B cell (primary cell): ENCODE measurements at regions not wholly inside any gene's neighbourhood (a gene's known extent, or its start where the extent isn't known, plus 50 kb on each side); places are given as distances from the start of the nearest gene placed in this dataset.

Experiments used
- ATAC-seq: fragments of 200-7000 bp; cut with Tn5 transposase; one replicate; pipeline ENCODE4 v1.10.0; 2021; ENCODE audit warnings: low read depth, mild to moderate bottlenecking, moderate number of reproducible peaks, moderate library complexity
- CTCF ChIA-PET: fragments of 350-600 bp; sonication (Branson Sonifier 250); formaldehyde crosslinking; loops from one replicate; lab custom pipeline; 2021; ENCODE audit warnings: antibody characterized with exemption, inconsistent platforms; lab: Charles Lee
- POLR2A ChIA-PET: fragments of 350-600 bp; sonication (Branson Sonifier 250); formaldehyde crosslinking; loops from one replicate; lab custom pipeline; 2021; ENCODE audit warnings: antibody characterized with exemption; lab: Charles Lee
- DNase-seq: peaks from one replicate; pipeline ENCODE4 v3.0.0; 2013
- H2AFZ ChIP-seq: 2 replicates; pipeline ENCODE4 v1.6.1; 2012; ENCODE audit warnings: mild to moderate bottlenecking, low read depth, low read length; ENCODE audit not compliant: insufficient read depth, poor library complexity, severe bottlenecking
- H3K27ac ChIP-seq, 2 donors: 1 replicate in 1 of 2; 2 replicates in 1 of 2; pipeline ENCODE4 v1.5.1; 2012 to 2013; ENCODE audit warnings: low read length in 2 of 2, mild to moderate bottlenecking in 2 of 2, moderate library complexity in 1 of 2
- H3K27me3 ChIP-seq, 4 experiments: fragments of 200-600 bp in 1 of 4; sonication (generic) in 1 of 4; replicated peaks in 1 of 4; 1 replicate in 2 of 4; 2 replicates in 2 of 4; pipeline versions ENCODE4 v1.6.1 to v1.7.0; 2013 to 2016; ENCODE audit warnings: low read length in 3 of 4, mild to moderate bottlenecking in 2 of 4, mixed read lengths in 1 of 4, moderate library complexity in 1 of 4; ENCODE audit not compliant: insufficient read depth in 4 of 4, control insufficient read depth in 3 of 4; ENCODE audit errors: control extremely low read depth in 1 of 4
- H3K36me3 ChIP-seq, 2 experiments: replicated peaks in 1 of 2; 1 replicate in 1 of 2; 2 replicates in 1 of 2; pipeline versions ENCODE4 v1.6.1 to v1.7.1; 2013; ENCODE audit warnings: low read length in 1 of 2; ENCODE audit not compliant: insufficient read depth in 2 of 2, control insufficient read depth in 1 of 2; ENCODE audit errors: control extremely low read depth in 1 of 2, extremely low read depth in 1 of 2
- H3K4me1 ChIP-seq, 2 donors: fragments of 200-600 bp in 1 of 2; sonication (generic) in 1 of 2; 1 replicate in 1 of 2; 2 replicates in 1 of 2; pipeline versions ENCODE4 v1.5.1 to v1.6.1; 2013 to 2017; ENCODE audit warnings: low read length in 2 of 2; ENCODE audit not compliant: control insufficient read depth in 2 of 2, insufficient read depth in 2 of 2
- H3K4me2 ChIP-seq: replicated peaks from 2 replicates; pipeline ENCODE3; 2012; ENCODE audit warnings: mild to moderate bottlenecking, low read depth, low read length; ENCODE audit not compliant: poor library complexity, severe bottlenecking
- H3K4me3 ChIP-seq, 5 experiments: fragments of 200-600 bp in 1 of 5; sonication (generic) in 1 of 5; 1 replicate in 3 of 5; 2 replicates in 2 of 5; pipeline versions ENCODE4 v1.5.1 to v1.7.0; 2011 to 2016; ENCODE audit warnings: low read length in 4 of 5, mild to moderate bottlenecking in 4 of 5, low read depth in 2 of 5, control low read depth in 1 of 5, moderate library complexity in 1 of 5; ENCODE audit not compliant: insufficient read depth in 1 of 5; ENCODE audit errors: control extremely low read depth in 1 of 5, extremely low read depth in 1 of 5
- H3K79me2 ChIP-seq: fragments of 200-600 bp; sonication (generic); one replicate; pipeline ENCODE4 v1.6.0; 2016; ENCODE audit warnings: low read length; ENCODE audit not compliant: control insufficient read depth, insufficient read depth
- H3K9ac ChIP-seq: fragments of 200-600 bp; sonication (generic); 2 replicates; pipeline ENCODE4 v1.6.1; 2017; ENCODE audit warnings: mild to moderate bottlenecking, low read length, moderate library complexity
- H3K9me3 ChIP-seq, 3 donors: one replicate each; pipeline versions ENCODE4 v1.6.1 to v1.7.1; 2013; ENCODE audit warnings: low read length in 2 of 3; ENCODE audit not compliant: control insufficient read depth in 2 of 3, insufficient read depth in 1 of 3; ENCODE audit errors: control extremely low read depth in 1 of 3
- H4K20me1 ChIP-seq: 2 replicates; pipeline ENCODE4 v1.6.0; 2012; ENCODE audit warnings: mild to moderate bottlenecking, low read length; ENCODE audit not compliant: insufficient read depth, control insufficient read depth, poor library complexity, severe bottlenecking
- H3K27ac Mint-ChIP-seq: one replicate; pipeline ENCODE4 v1.8.0; 2021; ENCODE audit warnings: mixed read lengths
- H3K27me3 Mint-ChIP-seq: one replicate; pipeline ENCODE4 v1.8.0; 2021; ENCODE audit warnings: mixed read lengths
- H3K4me1 Mint-ChIP-seq: one replicate; pipeline ENCODE4 v1.8.0; 2021; ENCODE audit warnings: mixed read lengths
- H3K4me3 Mint-ChIP-seq: one replicate; pipeline ENCODE4 v1.8.0; 2021; ENCODE audit warnings: mixed read lengths
- H3K9me3 Mint-ChIP-seq: one replicate; pipeline ENCODE4 v1.8.0; 2022; ENCODE audit warnings: mixed read lengths; ENCODE audit not compliant: insufficient read depth
- EZH2 ChIP-seq: IDR thresholded peaks from 2 replicates; pipeline ENCODE4 v1.6.1; 2012; ENCODE audit warnings: borderline replicate concordance, low read depth, mild to moderate bottlenecking, moderate library complexity, low read length; ENCODE audit not compliant: insufficient read depth, poor library complexity, severe bottlenecking
- WGBS: methylation state at CpG from one replicate; pipeline ENCODE4 v1.1.5; 2013; ENCODE audit warnings: missing lambda C conversion rate; ENCODE audit not compliant: insufficient coverage; 5-methylcytosine and 5-hydroxymethylcytosine counted together
- intact Hi-C: fragments of 100-400 bp; cut with micrococcal nuclease; formaldehyde crosslinking; loops from one replicate; pipeline ENCODE4 v1.10.0; 2022
- TF ChIP-seq, protein P1 (sequence below): fragments of 200-600 bp; IDR thresholded peaks from one replicate; pipeline ENCODE4 v1.8.0; 2022; ENCODE audit warnings: antibody characterized with exemption, mild to moderate bottlenecking

DNA sequence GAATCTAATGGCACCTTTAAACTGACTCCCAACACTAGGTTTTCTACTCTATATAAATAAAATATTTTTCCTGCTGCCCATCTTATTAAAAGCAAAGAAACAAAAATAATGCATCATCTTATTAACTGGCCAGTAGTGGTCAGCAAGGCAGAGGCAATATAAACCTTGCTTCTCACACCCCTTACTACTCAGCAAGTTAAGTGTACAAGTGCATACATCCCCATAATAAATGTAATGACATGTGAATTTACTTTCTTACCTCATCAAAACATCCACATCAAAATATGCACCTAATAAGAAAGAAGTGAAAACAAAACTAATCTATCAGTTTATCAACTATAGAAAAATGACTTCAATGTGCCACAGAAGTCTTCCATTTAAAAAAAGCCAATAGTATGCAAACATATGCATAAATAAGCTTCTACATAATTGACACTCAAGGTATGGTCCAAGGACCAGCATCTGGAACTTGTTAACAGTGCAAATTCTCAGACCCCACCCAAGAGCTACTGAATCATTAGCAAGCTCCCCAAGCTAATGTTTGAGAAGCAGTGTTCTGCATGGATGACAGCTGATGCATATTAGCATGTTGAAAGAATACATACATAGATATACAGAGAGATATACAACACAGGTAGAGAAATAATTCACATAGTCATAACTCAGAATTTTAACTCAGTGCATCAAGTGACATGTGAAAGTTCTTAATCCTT is 182.7 kb downstream of the C7orf25 start:
- ChIA-PET POLR2A (no interaction called here), CTCF (no interaction called here)
- no peak overlapping the region for H3K9ac ChIP-seq
- Mint-ChIP-seq H3K9me3 (no peaks in the 10 kb centered on the region), H3K4me3 (no peak overlapping the region), H3K4me1 (no peaks in the 10 kb centered on the region), H3K27ac (no peak overlapping the region), H3K27me3 (no peaks in the 10 kb centered on the region)
- H3K36me3 ChIP-seq, result no peaks in the 10 kb centered on the region
- no peaks in the 10 kb centered on the region for H4K20me1 ChIP-seq
- ATAC-seq (no peak), DNase-seq (no peak)
- no peak overlapping the region for H2AFZ ChIP-seq
- peaks cover 0 to 4% (median 0%) of the 10 kb centered on the region in 4 experiments for H3K27me3 ChIP-seq
- TF ChIP-seq EZH2, result no peak
- TF ChIP-seq, protein P1, sequence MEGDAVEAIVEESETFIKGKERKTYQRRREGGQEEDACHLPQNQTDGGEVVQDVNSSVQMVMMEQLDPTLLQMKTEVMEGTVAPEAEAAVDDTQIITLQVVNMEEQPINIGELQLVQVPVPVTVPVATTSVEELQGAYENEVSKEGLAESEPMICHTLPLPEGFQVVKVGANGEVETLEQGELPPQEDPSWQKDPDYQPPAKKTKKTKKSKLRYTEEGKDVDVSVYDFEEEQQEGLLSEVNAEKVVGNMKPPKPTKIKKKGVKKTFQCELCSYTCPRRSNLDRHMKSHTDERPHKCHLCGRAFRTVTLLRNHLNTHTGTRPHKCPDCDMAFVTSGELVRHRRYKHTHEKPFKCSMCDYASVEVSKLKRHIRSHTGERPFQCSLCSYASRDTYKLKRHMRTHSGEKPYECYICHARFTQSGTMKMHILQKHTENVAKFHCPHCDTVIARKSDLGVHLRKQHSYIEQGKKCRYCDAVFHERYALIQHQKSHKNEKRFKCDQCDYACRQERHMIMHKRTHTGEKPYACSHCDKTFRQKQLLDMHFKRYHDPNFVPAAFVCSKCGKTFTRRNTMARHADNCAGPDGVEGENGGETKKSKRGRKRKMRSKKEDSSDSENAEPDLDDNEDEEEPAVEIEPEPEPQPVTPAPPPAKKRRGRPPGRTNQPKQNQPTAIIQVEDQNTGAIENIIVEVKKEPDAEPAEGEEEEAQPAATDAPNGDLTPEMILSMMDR, result no peak
- H3K4me2 ChIP-seq, result no peak overlapping the region
- H3K4me3 ChIP-seq, result no peak overlapping the region
- H3K27ac ChIP-seq, result no peak overlapping the region
- H3K9me3 ChIP-seq, result no peaks in the 10 kb centered on the region
- H3K79me2 ChIP-seq, result no peaks in the 10 kb centered on the region
- no peaks in the 10 kb centered on the region for H3K4me1 ChIP-seq
- intact Hi-C loops, result no loop called here

DNA sequence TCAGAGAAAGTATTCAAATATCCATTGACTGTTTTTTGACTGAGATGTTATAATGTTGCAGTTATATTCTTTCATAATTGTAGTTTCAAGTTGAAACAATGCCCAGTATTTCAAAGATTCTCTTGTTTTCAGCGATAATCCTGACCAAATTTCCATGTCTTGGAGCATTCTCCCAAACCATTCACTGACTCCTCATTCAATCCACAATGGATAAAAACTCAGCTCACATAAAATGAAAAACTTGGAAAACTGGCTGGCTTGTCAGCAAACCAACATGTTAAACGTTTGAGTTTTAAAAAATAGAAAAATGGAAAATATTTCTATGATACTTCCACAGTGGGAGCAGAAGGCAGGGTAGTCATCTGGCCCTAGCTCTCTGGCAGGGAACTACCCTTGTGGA is 184.4 kb downstream of the C7orf25 start:
- Histone ChIP-seq H3K27me3 (peaks cover 0 to 5% (median 0%) of the 10 kb centered on the region in 4 experiments), H3K79me2 (no peaks in the 10 kb centered on the region), H2AFZ (no peak overlapping the region), H3K27ac (no peak overlapping the region), H3K4me2 (no peak overlapping the region), H3K36me3 (no peaks in the 10 kb centered on the region), H3K4me1 (no peaks in the 10 kb centered on the region), H3K4me3 (no peak overlapping the region), H4K20me1 (no peaks in the 10 kb centered on the region), H3K9ac (no peak overlapping the region), H3K9me3 (no peaks in the 10 kb centered on the region)
- H3K4me3 Mint-ChIP-seq, result no peak overlapping the region
- no peaks in the 10 kb centered on the region for H3K27me3 Mint-ChIP-seq
- ATAC-seq (no peak), DNase-seq (no peak)
- CTCF ChIA-PET, result no interaction called here
- POLR2A ChIA-PET, result no interaction called here
- no CpG with 5 or more reads among the region's 2 CpGs for WGBS
- H3K4me1 Mint-ChIP-seq, result no peaks in the 10 kb centered on the region
- intact Hi-C loops, result no loop called here
- TF ChIP-seq EZH2, result no peak
- TF ChIP-seq, protein P1, result no peak
- no peak overlapping the region for H3K27ac Mint-ChIP-seq
- H3K9me3 Mint-ChIP-seq, result no peaks in the 10 kb centered on the region
